NCI-H1930 (cell line): ENCODE measurements at regions not wholly inside any gene's neighbourhood (a gene's known extent, or its start where the extent isn't known, plus 50 kb on each side); places are given as distances from the start of the nearest gene placed in this dataset.
"Not testable (repeated sequence)": the region's sequence is repeated elsewhere in the genome, so short reads cannot be mapped to it uniquely, and the experiment has no call there.

Experiments
- DNase-seq, 2 experiments: peaks; one replicate each; lab custom pipeline; 2025; lab: John Stamatoyannopoulos, UW

GRCh38 chr2:65789923-65790675 lies 357.7 kb upstream of the SPRED2 start:
- DNase-seq: no peak

- DNase-seq: no peak
Observed at GRCh38 chr2:65788556-65788955, 356.2 kb upstream of the SPRED2 start.

- no peak for DNase-seq
Observed at GRCh38 chr2:65786765-65787164, 354.4 kb upstream of the SPRED2 start.

GRCh38 chr2:65786007-65786717 lies 353.8 kb upstream of the SPRED2 start:
- DNase-seq: no peak

DNA sequence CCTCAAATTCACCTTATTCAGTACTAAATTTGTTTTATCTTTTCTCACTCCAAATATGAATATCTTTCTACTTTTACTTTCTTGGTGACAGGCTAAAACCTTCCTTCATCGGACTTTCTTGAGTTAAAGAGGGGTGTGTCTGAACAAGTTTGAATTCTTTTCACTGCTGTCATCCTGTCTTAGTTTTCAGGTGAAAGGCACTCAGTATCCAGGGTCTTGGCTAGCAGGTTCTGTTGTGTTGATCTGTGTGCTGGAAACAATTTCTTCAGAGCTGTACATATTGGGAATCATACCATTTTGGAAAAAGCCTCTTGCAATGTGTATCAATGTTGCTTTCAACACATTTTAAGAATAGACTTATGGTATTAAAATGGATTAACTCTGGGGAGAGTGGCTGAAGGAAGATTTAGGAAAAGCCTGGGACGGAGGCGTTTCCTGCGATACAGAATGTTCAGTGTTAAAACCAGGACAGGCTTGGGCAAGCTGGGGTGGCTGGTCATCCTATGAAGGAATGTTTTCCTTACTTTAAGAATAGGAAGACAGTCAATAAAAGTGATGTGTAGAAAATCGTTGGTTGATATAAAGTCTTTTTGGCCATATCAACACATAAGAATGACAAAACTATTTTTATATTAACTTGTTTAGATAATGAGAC lies 350.7 kb upstream of the SPRED2 start:
- DNase-seq: no peak

- no peak for DNase-seq
Observed at GRCh38 chr2:65782186-65782585, 349.8 kb upstream of the SPRED2 start.

DNA sequence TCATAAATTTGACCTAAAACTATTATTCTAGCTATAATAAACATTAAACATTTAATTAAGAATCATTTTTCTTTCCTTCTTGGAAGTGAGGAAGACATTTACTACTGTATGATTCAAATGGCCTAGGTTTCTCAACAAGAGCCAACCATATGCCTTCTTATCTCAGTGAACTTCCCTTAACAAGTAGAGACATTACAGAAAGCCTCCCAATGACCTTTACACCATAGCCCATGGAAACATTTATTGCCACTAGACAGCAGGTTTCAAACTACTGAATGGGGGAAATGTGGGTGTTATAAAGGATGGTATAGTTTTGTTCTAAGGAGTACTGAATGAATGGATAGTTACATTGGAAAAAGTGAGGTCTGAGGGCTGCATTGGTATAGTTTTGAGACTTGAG lies 349.4 kb upstream of the SPRED2 start:
- no peak for DNase-seq

GRCh38 chr2:65779021-65779420 lies 346.6 kb upstream of the SPRED2 start:
- DNase-seq: no peak

DNA sequence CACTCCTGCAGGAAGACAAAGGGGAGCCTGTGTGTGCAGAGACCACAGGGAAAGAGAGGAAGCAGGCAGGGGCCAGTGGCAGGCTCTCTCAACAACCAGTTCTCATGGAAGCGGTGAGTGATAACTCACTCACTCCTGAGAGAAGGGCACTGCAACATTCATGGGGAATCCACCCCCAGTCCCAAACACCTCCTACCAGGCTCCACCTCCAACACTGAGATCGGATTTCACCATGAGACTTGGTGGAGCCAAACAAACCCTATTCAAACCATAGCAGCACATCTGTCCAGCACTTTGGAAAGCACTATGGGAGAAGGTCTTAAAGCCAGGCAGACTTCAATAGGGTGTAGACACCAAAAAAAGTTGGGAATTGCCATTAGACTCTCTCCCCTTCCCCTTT lies 345.7 kb upstream of the SPRED2 start:
- DNase-seq: no peak

- no peak for DNase-seq
Observed at GRCh38 chr2:65775839-65776238, 343.4 kb upstream of the SPRED2 start.

GRCh38 chr2:65767946-65768345 lies 335.5 kb upstream of the SPRED2 start:
- no peak for DNase-seq

DNA sequence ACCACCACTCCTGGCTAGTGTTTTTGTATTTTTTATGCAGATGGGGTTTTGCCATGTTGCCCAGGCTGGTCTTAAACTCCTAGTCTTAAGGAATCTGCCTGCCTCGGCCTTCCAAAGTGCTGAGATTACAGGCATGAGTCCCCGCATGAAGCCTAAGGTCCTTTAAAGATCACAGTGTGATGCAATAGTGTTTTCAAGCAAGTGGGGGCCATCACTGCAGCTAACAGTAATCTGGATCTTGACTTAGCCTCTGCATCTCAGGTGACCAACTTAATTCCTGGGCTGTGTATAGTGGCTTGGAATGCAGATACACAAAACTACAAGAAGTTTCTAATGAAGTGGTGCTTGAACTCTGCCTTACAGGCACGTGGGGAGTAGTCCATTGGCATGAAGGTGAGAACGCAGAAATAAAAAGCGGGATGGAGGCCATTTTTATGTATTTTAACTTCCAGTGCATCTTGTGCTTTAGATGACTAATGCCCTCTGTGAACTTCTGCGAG lies 334.4 kb upstream of the SPRED2 start:
- DNase-seq: no peak

GRCh38 chr2:65765376-65765775 lies 333.0 kb upstream of the SPRED2 start:
- DNase-seq: no peak

DNA sequence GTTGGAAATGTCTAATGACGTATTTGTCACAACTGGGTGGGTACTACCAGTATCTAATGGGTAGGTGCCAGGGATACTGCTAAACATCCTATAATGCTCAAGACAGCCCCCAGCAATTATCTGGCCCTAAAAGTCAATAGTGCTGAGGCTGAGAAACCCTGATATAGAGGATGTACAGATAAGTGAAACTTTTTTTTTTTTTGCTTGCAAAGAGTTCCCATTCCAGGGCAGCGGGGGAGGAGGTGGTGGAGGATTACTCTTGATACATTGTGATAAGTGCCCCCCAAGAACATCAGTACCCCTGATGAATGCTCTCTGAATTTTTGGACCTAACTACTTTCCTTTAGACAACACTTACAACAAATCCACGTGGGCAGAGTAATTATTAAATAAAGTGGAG lies 329.7 kb upstream of the SPRED2 start:
- DNase-seq: no peak

- no peak for DNase-seq
Observed at GRCh38 chr2:65754219-65754618, 321.8 kb upstream of the SPRED2 start.

GRCh38 chr2:65751408-65751807 lies 319.0 kb upstream of the SPRED2 start:
- no peak for DNase-seq

- DNase-seq: no peak
Observed at GRCh38 chr2:65749545-65749944, 317.1 kb upstream of the SPRED2 start.

DNA sequence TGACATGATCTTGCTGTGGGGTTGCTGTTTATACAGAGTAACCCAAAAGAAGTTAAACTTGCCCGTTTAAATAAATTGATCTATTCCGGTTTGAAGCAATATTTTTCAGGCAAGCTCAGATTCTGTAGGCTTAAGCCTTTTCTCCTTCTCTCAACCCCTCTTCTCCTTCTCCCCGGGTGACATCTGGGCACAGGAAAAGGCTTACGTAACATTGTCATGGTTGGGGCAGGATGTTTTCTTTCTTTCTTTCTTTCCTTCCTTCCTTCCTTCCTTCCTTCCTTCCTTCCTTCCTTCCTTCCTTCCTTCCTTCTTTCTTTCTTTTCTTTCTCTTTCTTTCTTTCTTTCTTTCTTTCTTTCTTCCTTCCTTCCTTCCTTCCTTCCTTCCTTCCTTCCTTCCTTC lies 315.5 kb upstream of the SPRED2 start:
- not testable (repeated sequence) for DNase-seq

GRCh38 chr2:65746931-65747675 lies 314.7 kb upstream of the SPRED2 start:
- no peak for DNase-seq

- no peak for DNase-seq
Observed at GRCh38 chr2:65744477-65745200, 312.2 kb upstream of the SPRED2 start.

GRCh38 chr2:65742977-65743376 lies 310.6 kb upstream of the SPRED2 start:
- no peak for DNase-seq

DNA sequence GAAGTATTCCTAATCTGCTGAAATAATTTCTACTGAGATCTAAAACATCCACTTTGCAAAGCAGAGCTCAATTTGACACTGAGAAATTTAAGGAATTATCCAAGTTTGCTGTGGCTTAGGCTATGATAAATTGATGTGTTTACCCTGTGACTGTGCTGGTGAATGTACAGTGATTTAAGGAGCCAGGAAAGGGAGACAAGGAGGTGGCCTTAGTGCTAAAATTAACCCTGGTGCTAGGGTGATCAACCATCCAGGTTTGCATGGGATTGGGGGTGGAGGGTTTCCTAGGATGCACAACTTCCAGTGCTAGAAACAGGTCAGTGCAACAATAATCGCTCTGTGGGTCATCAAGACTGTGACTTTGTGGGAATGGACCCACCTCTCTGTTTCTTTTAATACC lies 307.5 kb upstream of the SPRED2 start:
- no peak for DNase-seq
